Fibroblast of skin of right biceps (primary cell): ENCODE measurements at regions not wholly inside any gene's neighbourhood (a gene's known extent, or its start where the extent isn't known, plus 50 kb on each side); places are given as distances from the start of the nearest gene placed in this dataset.
A peak's percentile ranks its signal among the peaks of the same experiment; 100 is the strongest.

Experiments
- DNase-seq: peaks from one replicate; pipeline ENCODE4 v3.0.0-alpha.2; 2013

- DNase-seq, result no peak
Observed at GRCh38 chr1:167145965-167146364, 52.1 kb downstream of the STYXL2 start.

DNA sequence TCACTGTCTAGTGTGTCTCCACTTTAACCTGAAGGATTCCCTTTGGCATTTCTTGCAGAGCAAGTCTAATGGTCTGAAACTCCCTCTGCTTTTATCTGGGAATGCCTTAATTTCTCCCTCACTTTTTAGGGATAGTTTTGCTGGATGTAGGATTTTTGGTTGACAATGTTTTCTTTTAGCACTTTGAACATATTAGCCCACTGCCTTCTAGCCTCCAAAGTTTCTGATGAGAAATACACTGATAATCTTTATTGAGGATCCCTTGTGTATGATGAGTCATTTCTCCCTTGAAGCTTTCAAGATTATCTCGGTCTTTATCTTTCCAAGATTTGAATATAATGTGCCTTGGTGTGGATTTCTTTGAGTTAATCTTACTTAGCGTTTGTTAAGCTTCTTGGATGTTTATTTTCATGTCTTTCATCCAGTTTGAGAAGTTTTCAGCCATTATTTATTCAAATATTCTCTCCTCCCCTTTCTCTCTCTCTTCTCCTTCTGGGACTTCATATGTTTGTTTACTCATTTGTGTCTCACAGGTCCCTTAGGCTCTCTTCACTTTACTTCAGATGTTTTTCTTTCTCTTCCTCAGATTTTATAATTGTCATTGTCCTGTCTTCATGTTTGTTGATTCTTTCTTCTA lies 53.1 kb downstream of the STYXL2 start:
- DNase-seq, result no peak

- DNase-seq, result no peak
Observed at GRCh38 chr1:167148421-167148820, 54.5 kb downstream of the STYXL2 start.

- no peak for DNase-seq
Observed at GRCh38 chr1:167149793-167150491, 56.1 kb downstream of the STYXL2 start.

DNA sequence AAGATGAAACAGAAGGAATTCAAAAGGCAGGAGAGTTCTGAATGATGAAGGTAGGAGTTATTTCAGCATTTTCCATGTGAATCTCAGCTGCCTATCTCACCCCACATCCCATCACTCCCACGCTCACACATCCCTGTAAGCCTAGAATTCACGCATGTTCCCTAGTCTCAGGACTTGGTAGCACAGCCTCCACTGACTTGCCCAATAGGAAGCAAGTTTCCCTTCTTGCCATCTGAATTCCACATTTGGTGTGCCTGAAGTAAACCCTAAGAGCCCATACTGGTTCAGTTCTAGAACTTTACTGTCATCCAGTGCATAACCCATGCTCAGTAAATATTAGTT lies 56.6 kb downstream of the STYXL2 start:
- no peak for DNase-seq

- no peak for DNase-seq
Observed at GRCh38 chr1:167152192-167152876, 58.5 kb downstream of the STYXL2 start.

GRCh38 chr1:167156466-167156865 lies 62.6 kb downstream of the STYXL2 start:
- no peak for DNase-seq

- DNase-seq, result no peak
Observed at GRCh38 chr1:167157114-167157513, 63.2 kb downstream of the STYXL2 start.

- DNase-seq, result no peak
Observed at GRCh38 chr1:167158111-167158812, 62.4 kb upstream of the POU2F1 start.

- no peak for DNase-seq
Observed at GRCh38 chr1:167158813-167159275, 61.8 kb upstream of the POU2F1 start.

- DNase-seq, result no peak
Observed at GRCh38 chr1:167159782-167160181, 60.9 kb upstream of the POU2F1 start.

DNA sequence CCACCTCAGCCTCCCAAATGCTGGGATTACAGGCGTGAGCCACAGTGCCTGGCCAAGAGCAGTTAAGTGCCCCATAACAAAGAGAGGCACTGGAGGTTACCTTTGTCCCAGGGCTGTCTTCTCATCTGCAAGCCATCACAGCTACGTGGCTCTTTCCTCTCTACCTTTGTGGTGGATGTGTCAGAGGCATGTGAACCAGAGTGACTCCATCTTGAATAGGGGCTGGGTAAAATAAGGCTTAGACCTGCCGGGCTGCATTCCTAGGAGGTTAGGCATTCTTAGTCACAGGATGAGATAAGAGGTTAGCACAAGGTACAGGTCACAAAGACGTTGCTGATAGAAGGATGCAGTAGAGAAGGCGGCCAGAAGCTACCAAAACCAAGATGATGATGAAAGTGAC lies 59.4 kb upstream of the POU2F1 start:
- no peak for DNase-seq

DNA sequence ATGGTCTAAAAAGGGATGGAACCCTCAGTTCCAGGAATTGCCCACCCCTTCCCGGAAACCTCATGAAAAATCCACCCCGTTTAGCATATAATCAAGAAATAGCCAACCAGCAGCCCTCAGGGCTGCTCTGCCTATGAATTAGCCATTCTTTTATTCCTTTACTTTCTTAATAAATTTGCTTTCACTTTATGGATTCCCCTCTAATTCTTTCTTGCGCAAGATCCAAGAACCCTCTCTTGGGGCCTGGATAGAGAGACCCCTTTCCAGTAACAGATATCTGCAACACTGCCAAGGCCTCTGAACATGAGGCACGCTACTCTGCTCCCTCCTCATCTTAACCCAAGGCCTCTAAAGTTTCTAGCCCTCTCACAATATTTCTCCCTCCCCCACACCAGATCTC lies 58.9 kb upstream of the POU2F1 start:
- DNase-seq, result no peak

- DNase-seq, result no peak
Observed at GRCh38 chr1:167165219-167165618, 55.5 kb upstream of the POU2F1 start.

- DNase-seq, result peak; percentile 14
Observed at GRCh38 chr1:167165948-167166689, 54.6 kb upstream of the POU2F1 start.

DNA sequence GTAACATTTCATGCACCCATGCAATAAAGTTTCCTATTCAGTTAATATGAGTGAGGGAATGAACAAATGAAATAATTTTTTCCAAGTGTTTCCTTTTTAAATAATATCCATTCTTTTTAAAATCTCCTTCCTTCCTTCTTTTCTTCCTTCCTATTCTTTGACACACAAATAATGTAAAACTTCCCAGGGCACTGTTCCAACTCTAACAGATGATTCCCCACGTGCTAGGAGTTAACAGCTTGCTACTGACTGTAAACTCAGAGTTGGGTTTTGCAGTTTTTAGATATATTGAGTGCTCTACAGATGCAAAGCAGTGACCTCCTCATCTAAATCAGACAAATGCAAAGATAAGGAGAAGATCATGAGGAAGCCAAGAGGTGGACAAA lies 54.0 kb upstream of the POU2F1 start:
- no peak for DNase-seq

- DNase-seq, result no peak
Observed at GRCh38 chr1:167168424-167168823, 52.3 kb upstream of the POU2F1 start.

- DNase-seq, result no peak
Observed at GRCh38 chr1:167169642-167170041, 51.0 kb upstream of the POU2F1 start.
